C4-2B (cell line): ENCODE measurements at regions not wholly inside any gene's neighbourhood (a gene's known extent, or its start where the extent isn't known, plus 50 kb on each side); places are given as distances from the start of the nearest gene placed in this dataset.

Experiments used
- CTCF ChIP-seq: fragments of 450-650 bp; conservative IDR thresholded peaks from 2 replicates; pipeline ENCODE4 v1.5.1; 2017; ENCODE audit warnings: mild to moderate bottlenecking
- ZFX ChIP-seq: fragments of 450-650 bp; IDR thresholded peaks from 2 replicates; pipeline ENCODE4 v1.6.1; 2017

GRCh38 chr7:48786951-48787350, 137.4 kb upstream of the CDC14C start:
- TF ChIP-seq CTCF (no peak), ZFX (no peak)
